Stimulated activated memory B cell treated with anti-CD40 and anti-IgM and Interleukin-4, amounts not matched to agents 10 μg/mL and 1 μg/mL and 100 μg/mL, for 72 hours (primary cell): ENCODE measurements at regions not wholly inside any gene's neighbourhood (a gene's known extent, or its start where the extent isn't known, plus 50 kb on each side); places are given as distances from the start of the nearest gene placed in this dataset.
"Not testable (repeated sequence)": the region's sequence is repeated elsewhere in the genome, so short reads cannot be mapped to it uniquely, and the experiment has no call there.

Experiments used
- ATAC-seq: fragments of 150-1000 bp; cut with Tn5 transposase; 2 replicates; pipeline ENCODE4 v1.10.0; 2021
- H3K27ac Mint-ChIP-seq: one replicate; pipeline ENCODE4 v1.8.0; 2022; ENCODE audit warnings: mild to moderate bottlenecking, mixed read lengths
- H3K27me3 Mint-ChIP-seq: one replicate; pipeline ENCODE4 v1.8.0; 2022; ENCODE audit warnings: mixed read lengths
- H3K36me3 Mint-ChIP-seq: one replicate; pipeline ENCODE4 v1.8.0; 2022; ENCODE audit warnings: mixed read lengths
- H3K4me1 Mint-ChIP-seq: one replicate; pipeline ENCODE4 v1.8.0; 2022; ENCODE audit warnings: mixed read lengths
- H3K4me3 Mint-ChIP-seq: one replicate; pipeline ENCODE4 v1.8.0; 2022; ENCODE audit warnings: mild to moderate bottlenecking, moderate library complexity, mixed read lengths
- H3K9me3 Mint-ChIP-seq: one replicate; pipeline ENCODE4 v1.8.0; 2022; ENCODE audit warnings: mixed read lengths

DNA sequence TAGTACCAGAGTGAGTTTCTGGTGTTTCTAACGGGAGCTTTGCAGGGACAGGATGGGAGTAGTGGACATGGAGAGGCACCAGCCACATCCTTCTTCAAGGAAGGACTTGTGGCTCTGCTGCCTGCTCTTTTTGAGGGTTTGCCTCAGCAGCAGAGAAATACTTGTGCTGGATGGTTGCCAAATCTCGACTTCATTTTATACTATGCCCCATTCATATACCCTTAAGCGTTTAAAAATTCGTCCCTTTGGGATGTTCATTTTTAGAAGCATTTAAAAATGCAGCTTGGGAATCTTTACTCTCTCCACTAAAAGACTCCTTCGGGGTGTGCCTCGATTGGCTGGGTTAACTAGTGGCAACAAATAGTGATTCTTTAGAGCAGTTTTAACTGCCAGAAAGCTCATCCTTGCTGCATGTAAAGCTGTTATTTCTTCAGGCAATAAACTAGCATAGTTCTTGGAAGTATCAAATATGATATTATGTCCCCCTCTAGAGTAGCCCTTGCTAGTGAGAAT, 126.5 kb upstream of the B3GAT2 start:
- no peak for ATAC-seq
- no peaks in the 10 kb centered on the region for H3K36me3 Mint-ChIP-seq
- no peak overlapping the region for H3K4me3 Mint-ChIP-seq
- no peak overlapping the region for H3K27ac Mint-ChIP-seq
- H3K9me3 Mint-ChIP-seq: peaks cover 7% of the 10 kb centered on the region
- H3K4me1 Mint-ChIP-seq: no peaks in the 10 kb centered on the region
- no peaks in the 10 kb centered on the region for H3K27me3 Mint-ChIP-seq

GRCh38 chr6:71088166-71088565, 131.3 kb upstream of the B3GAT2 start:
- no peaks in the 10 kb centered on the region for H3K27me3 Mint-ChIP-seq
- no peaks in the 10 kb centered on the region for H3K9me3 Mint-ChIP-seq
- no peaks in the 10 kb centered on the region for H3K4me1 Mint-ChIP-seq
- no peak overlapping the region for H3K27ac Mint-ChIP-seq
- no peak for ATAC-seq
- H3K36me3 Mint-ChIP-seq: no peaks in the 10 kb centered on the region
- H3K4me3 Mint-ChIP-seq: no peak overlapping the region

GRCh38 chr6:71090217-71090616, 133.4 kb upstream of the B3GAT2 start:
- no peak overlapping the region for H3K27ac Mint-ChIP-seq
- H3K4me1 Mint-ChIP-seq: no peaks in the 10 kb centered on the region
- no peak for ATAC-seq
- no peaks in the 10 kb centered on the region for H3K9me3 Mint-ChIP-seq
- H3K4me3 Mint-ChIP-seq: no peak overlapping the region
- no peaks in the 10 kb centered on the region for H3K36me3 Mint-ChIP-seq
- H3K27me3 Mint-ChIP-seq: no peaks in the 10 kb centered on the region

DNA sequence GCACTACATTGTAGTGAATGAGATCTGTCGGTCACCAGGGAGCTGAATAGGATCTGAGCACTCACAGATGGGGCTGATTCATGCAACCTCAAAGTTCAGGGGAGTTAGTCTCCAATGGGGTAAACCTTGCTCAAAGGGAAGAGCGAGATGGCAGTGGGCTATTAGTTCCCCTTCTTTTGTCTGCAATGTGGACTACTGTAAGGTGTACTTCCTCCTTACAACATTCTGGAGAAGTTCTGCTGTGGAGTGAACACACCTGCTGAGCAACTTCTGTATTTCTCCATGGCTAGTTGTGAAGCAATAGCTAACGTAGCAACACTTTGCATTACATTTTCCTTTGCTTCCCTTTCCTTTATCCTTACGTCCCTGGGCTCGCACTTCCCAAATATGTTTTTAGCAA, 134.3 kb upstream of the B3GAT2 start:
- H3K27me3 Mint-ChIP-seq: no peaks in the 10 kb centered on the region
- no peak overlapping the region for H3K27ac Mint-ChIP-seq
- no peaks in the 10 kb centered on the region for H3K4me1 Mint-ChIP-seq
- no peak overlapping the region for H3K4me3 Mint-ChIP-seq
- H3K36me3 Mint-ChIP-seq: no peaks in the 10 kb centered on the region
- no peaks in the 10 kb centered on the region for H3K9me3 Mint-ChIP-seq
- peak; percentile 12 for ATAC-seq

- Mint-ChIP-seq H3K9me3 (no peaks in the 10 kb centered on the region), H3K4me3 (no peak overlapping the region), H3K36me3 (no peaks in the 10 kb centered on the region), H3K27me3 (no peaks in the 10 kb centered on the region), H3K4me1 (no peaks in the 10 kb centered on the region), H3K27ac (no peak overlapping the region)
- ATAC-seq: no peak
Observed at GRCh38 chr6:71091956-71092355, 135.1 kb upstream of the B3GAT2 start.

- not testable (repeated sequence) for H3K27ac Mint-ChIP-seq, H3K4me1 Mint-ChIP-seq, H3K27me3 Mint-ChIP-seq, ATAC-seq, H3K36me3 Mint-ChIP-seq, H3K4me3 Mint-ChIP-seq
- H3K9me3 Mint-ChIP-seq: peaks cover 22% of the 10 kb centered on the region
Observed at GRCh38 chr6:71097264-71097663, 140.4 kb upstream of the B3GAT2 start.

DNA sequence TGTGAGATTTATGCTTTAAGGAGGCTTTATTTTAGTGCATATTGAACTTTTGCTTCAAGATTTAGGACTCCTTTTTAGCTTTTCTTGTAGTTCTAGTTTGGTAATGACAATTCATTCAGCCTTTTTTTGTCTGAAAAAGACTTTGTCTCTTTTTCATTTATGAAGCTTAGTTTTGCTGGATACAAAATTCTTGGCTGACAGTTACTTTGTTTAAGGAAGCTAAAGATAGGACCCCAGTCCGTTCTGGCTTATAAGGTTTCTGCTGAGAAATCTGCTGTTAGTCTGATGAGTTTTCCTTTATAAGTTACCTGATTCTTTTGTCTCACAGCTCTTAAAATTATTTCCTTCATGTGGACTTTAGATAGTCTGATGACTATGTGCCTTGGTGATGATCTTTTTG, 142.8 kb upstream of the B3GAT2 start:
- no peak for ATAC-seq
- no peaks in the 10 kb centered on the region for H3K36me3 Mint-ChIP-seq
- H3K27me3 Mint-ChIP-seq: peaks cover 19% of the 10 kb centered on the region
- no peak overlapping the region for H3K4me3 Mint-ChIP-seq
- H3K9me3 Mint-ChIP-seq: peaks cover 22% of the 10 kb centered on the region
- no peaks in the 10 kb centered on the region for H3K4me1 Mint-ChIP-seq
- no peak overlapping the region for H3K27ac Mint-ChIP-seq

- ATAC-seq: no peak
- H3K27me3 Mint-ChIP-seq: peaks cover 29% of the 10 kb centered on the region
- H3K36me3 Mint-ChIP-seq: no peaks in the 10 kb centered on the region
- no peak overlapping the region for H3K27ac Mint-ChIP-seq
- no peaks in the 10 kb centered on the region for H3K4me1 Mint-ChIP-seq
- peaks cover 14% of the 10 kb centered on the region for H3K9me3 Mint-ChIP-seq
- H3K4me3 Mint-ChIP-seq: no peak overlapping the region
Observed at GRCh38 chr6:71103130-71103529, 146.3 kb upstream of the B3GAT2 start.

DNA sequence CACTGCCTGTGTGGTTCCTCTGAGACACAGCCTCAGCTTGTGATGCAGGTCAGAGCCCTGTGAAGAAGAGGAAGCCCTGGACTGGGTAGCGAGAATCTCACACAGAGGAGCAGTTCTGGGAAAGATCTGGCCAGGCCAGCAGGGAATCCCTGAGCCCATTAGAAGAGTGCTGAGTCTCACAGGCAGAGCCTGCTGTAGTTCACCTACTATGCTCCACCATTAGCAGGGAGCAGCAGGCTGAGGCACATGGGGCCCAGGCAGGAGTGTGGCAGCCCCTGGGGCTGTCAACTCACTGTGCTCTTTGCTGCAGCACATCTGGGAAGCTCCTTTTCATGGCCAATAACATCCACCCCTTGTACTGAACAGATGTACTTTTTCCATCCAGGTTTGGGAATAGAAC, 146.8 kb upstream of the B3GAT2 start:
- H3K36me3 Mint-ChIP-seq: no peaks in the 10 kb centered on the region
- H3K4me3 Mint-ChIP-seq: no peak overlapping the region
- H3K4me1 Mint-ChIP-seq: no peaks in the 10 kb centered on the region
- no peak overlapping the region for H3K27ac Mint-ChIP-seq
- peaks cover 29% of the 10 kb centered on the region for H3K27me3 Mint-ChIP-seq
- H3K9me3 Mint-ChIP-seq: peaks cover 10% of the 10 kb centered on the region
- peak; percentile 27 for ATAC-seq

- ATAC-seq: no peak
- H3K27me3 Mint-ChIP-seq: peaks cover 37% of the 10 kb centered on the region
- no peak overlapping the region for H3K27ac Mint-ChIP-seq
- no peak overlapping the region for H3K4me3 Mint-ChIP-seq
- no peaks in the 10 kb centered on the region for H3K9me3 Mint-ChIP-seq
- H3K4me1 Mint-ChIP-seq: no peaks in the 10 kb centered on the region
- H3K36me3 Mint-ChIP-seq: no peaks in the 10 kb centered on the region
Observed at GRCh38 chr6:71106276-71106675, 149.4 kb upstream of the B3GAT2 start.

DNA sequence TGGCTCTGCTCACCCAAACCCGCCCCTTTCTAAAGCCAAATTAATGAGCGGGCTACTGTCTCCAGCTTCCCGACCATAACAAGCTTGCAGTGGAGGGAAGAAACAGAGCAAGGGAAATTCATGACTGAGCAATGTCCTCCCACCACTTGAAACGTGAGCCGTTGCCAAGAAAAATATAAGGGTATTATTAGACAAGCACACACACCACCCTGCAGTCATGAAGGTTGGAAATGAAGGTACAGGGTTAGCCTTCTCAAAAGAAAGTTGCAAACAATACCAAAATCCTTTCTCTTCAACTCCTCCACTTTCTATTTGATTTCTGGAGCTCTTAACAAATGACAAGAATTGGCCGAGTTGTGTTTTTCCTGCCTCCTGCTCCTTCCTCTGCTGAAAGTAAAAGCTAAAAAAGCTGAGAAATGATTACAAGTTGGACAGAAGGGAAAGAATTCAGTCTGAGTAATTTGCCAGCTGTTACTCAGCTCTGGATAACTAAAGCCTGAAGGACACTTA, 151.1 kb upstream of the B3GAT2 start:
- ATAC-seq: no peak

GRCh38 chr6:71114544-71114943, 157.7 kb upstream of the B3GAT2 start:
- H3K27me3 Mint-ChIP-seq: peaks cover 8% of the 10 kb centered on the region
- no peaks in the 10 kb centered on the region for H3K36me3 Mint-ChIP-seq
- no peak for ATAC-seq
- peaks cover 9% of the 10 kb centered on the region for H3K9me3 Mint-ChIP-seq
- no peak overlapping the region for H3K27ac Mint-ChIP-seq
- no peaks in the 10 kb centered on the region for H3K4me1 Mint-ChIP-seq
- H3K4me3 Mint-ChIP-seq: no peak overlapping the region

More for the DNA sequence above, 151.1 kb upstream of the B3GAT2 start:
- Mint-ChIP-seq H3K36me3 (no peaks in the 10 kb centered on the region), H3K4me1 (no peaks in the 10 kb centered on the region), H3K27me3 (peaks cover 40% of the 10 kb centered on the region), H3K27ac (no peak overlapping the region), H3K4me3 (no peak overlapping the region), H3K9me3 (no peaks in the 10 kb centered on the region)

- H3K27ac Mint-ChIP-seq: no peak overlapping the region
- ATAC-seq: no peak
- peaks cover 7% of the 10 kb centered on the region for H3K27me3 Mint-ChIP-seq
- H3K4me3 Mint-ChIP-seq: no peak overlapping the region
- H3K36me3 Mint-ChIP-seq: no peaks in the 10 kb centered on the region
- no peaks in the 10 kb centered on the region for H3K4me1 Mint-ChIP-seq
- H3K9me3 Mint-ChIP-seq: peaks cover 9% of the 10 kb centered on the region
Observed at GRCh38 chr6:71114986-71115385, 158.1 kb upstream of the B3GAT2 start.

DNA sequence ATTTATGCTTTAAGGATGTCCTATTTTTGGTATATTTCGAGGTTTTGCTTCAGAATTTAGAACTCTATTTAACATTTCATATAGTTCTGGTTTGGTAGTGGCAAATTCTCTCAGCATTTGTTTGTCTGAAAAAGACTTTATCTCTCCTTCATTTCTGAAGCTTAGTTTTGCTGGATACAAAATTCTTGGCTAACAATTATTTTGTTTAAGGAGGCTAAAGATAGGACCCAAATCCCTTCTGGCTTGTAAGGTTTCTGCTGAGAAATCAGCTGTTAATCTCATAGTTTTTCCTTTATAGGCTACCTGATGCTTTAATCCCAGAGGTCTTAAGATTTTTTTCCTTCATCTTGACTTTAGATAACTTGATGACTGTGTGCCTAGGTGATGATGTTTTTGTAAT, 162.7 kb upstream of the B3GAT2 start:
- H3K27ac Mint-ChIP-seq: no peak overlapping the region
- H3K27me3 Mint-ChIP-seq: no peaks in the 10 kb centered on the region

DNA sequence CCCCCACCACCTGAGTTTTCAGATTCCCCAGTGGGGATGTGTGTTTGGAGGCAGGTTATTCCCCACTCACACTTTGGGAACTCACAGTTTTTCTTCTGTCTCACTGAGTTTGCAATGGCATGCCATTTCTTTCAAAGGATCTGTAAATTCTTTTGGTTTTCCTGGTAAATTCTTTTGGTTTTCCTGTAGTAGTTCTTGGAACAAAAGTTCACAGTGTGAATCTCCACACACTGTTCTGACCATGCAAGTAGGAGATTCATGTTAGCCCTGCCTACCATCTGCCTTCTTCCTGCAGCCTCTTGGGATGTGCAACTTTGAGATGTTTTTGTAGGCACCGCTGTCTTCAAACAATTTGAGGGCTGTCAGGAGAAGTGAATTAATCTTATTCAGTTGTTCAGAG, 165.6 kb upstream of the OGFRL1 start:
- H3K4me3 Mint-ChIP-seq: no peak overlapping the region
- no peaks in the 10 kb centered on the region for H3K36me3 Mint-ChIP-seq
- H3K9me3 Mint-ChIP-seq: peaks cover 22% of the 10 kb centered on the region
- peaks cover 5% of the 10 kb centered on the region for H3K4me1 Mint-ChIP-seq
- H3K27ac Mint-ChIP-seq: no peak overlapping the region
- ATAC-seq: no peak
- no peaks in the 10 kb centered on the region for H3K27me3 Mint-ChIP-seq

More for the DNA sequence above, 162.7 kb upstream of the B3GAT2 start:
- Mint-ChIP-seq H3K4me1 (peaks cover 3% of the 10 kb centered on the region), H3K9me3 (peaks cover 16% of the 10 kb centered on the region), H3K36me3 (no peaks in the 10 kb centered on the region), H3K4me3 (no peak overlapping the region)
- no peak for ATAC-seq

GRCh38 chr6:71124340-71124739, 164.3 kb upstream of the OGFRL1 start:
- Mint-ChIP-seq H3K36me3 (no peaks in the 10 kb centered on the region), H3K4me3 (no peak overlapping the region), H3K9me3 (peaks cover 14% of the 10 kb centered on the region), H3K4me1 (peaks cover 5% of the 10 kb centered on the region), H3K27ac (no peak overlapping the region), H3K27me3 (no peaks in the 10 kb centered on the region)
- no peak for ATAC-seq

GRCh38 chr6:71125216-71125615, 163.4 kb upstream of the OGFRL1 start:
- no peaks in the 10 kb centered on the region for H3K36me3 Mint-ChIP-seq
- peaks cover 5% of the 10 kb centered on the region for H3K4me1 Mint-ChIP-seq
- ATAC-seq: no peak
- H3K27me3 Mint-ChIP-seq: no peaks in the 10 kb centered on the region
- H3K27ac Mint-ChIP-seq: no peak overlapping the region
- peaks cover 11% of the 10 kb centered on the region for H3K9me3 Mint-ChIP-seq
- no peak overlapping the region for H3K4me3 Mint-ChIP-seq
